Activated CD8-positive, alpha-beta T cell treated with anti-CD3 and anti-CD28 coated beads for 36 hours (primary cell): ENCODE measurements at regions not wholly inside any gene's neighbourhood (a gene's known extent, or its start where the extent isn't known, plus 50 kb on each side); places are given as distances from the start of the nearest gene placed in this dataset.

Experiments used
- ATAC-seq: fragments of 200-7000 bp; cut with Tn5 transposase; one replicate; pipeline ENCODE4 v1.10.0; 2021; ENCODE audit warnings: mild to moderate bottlenecking, moderate library complexity
- CTCF ChIA-PET: fragments of 350-600 bp; sonication (Branson Sonifier 250); formaldehyde crosslinking; loops from one replicate; lab custom pipeline; 2021; ENCODE audit warnings: antibody characterized with exemption; lab: Charles Lee
- POLR2A ChIA-PET: fragments of 350-600 bp; sonication (Branson Sonifier 250); formaldehyde crosslinking; loops from one replicate; lab custom pipeline; 2021; ENCODE audit warnings: antibody characterized with exemption; lab: Charles Lee
- DNase-seq: peaks from one replicate; pipeline ENCODE4 v3.0.0-alpha.2; 2020
- H3K27ac Mint-ChIP-seq: one replicate; pipeline ENCODE4 v1.8.0; 2021; ENCODE audit warnings: mild to moderate bottlenecking, mixed read lengths
- H3K27me3 Mint-ChIP-seq: one replicate; pipeline ENCODE4 v1.8.0; 2021; ENCODE audit warnings: mixed read lengths
- H3K36me3 Mint-ChIP-seq: one replicate; pipeline ENCODE4 v1.8.0; 2021; ENCODE audit warnings: low read depth, mixed read lengths
- H3K4me1 Mint-ChIP-seq: one replicate; pipeline ENCODE4 v1.8.0; 2021; ENCODE audit warnings: low read depth, mixed read lengths
- H3K4me3 Mint-ChIP-seq: one replicate; pipeline ENCODE4 v1.8.0; 2021; ENCODE audit warnings: mild to moderate bottlenecking, moderate library complexity, mixed read lengths
- H3K9me3 Mint-ChIP-seq: one replicate; pipeline ENCODE4 v1.8.0; 2021; ENCODE audit warnings: mixed read lengths
- CTCF ChIP-seq: fragments of 200-600 bp; IDR thresholded peaks from one replicate; pipeline ENCODE4 v1.8.0; 2022; ENCODE audit warnings: antibody characterized with exemption, mild to moderate bottlenecking
- intact Hi-C: fragments of 100-400 bp; cut with micrococcal nuclease; formaldehyde crosslinking; loops from one replicate; pipeline ENCODE4 v1.10.0; 2022

- Mint-ChIP-seq H3K4me3 (no peak overlapping the region), H3K27me3 (peaks cover 3% of the 10 kb centered on the region), H3K36me3 (no peaks in the 10 kb centered on the region), H3K4me1 (no peaks in the 10 kb centered on the region), H3K9me3 (peaks cover 4% of the 10 kb centered on the region), H3K27ac (no peak overlapping the region)
- ChIA-PET CTCF (no interaction called here), POLR2A (no interaction called here)
- DNase-seq, result no peak
- no peak for ATAC-seq
- intact Hi-C loops, result no loop called here
- no peak for TF ChIP-seq CTCF
Observed at GRCh38 chr12:114302606-114303315, 103.2 kb downstream of the TBX5 start.

GRCh38 chr12:114302117-114302516 lies 103.8 kb downstream of the TBX5 start:
- no peak overlapping the region for H3K27ac Mint-ChIP-seq
- ChIA-PET CTCF (no interaction called here), POLR2A (no interaction called here)
- H3K4me3 Mint-ChIP-seq, result no peak overlapping the region
- no peaks in the 10 kb centered on the region for H3K4me1 Mint-ChIP-seq
- TF ChIP-seq CTCF, result no peak
- peaks cover 4% of the 10 kb centered on the region for H3K9me3 Mint-ChIP-seq
- intact Hi-C loops, result no loop called here
- ATAC-seq, result no peak
- H3K27me3 Mint-ChIP-seq, result peaks cover 3% of the 10 kb centered on the region
- DNase-seq, result no peak
- no peaks in the 10 kb centered on the region for H3K36me3 Mint-ChIP-seq

GRCh38 chr12:114294303-114294685 lies 111.7 kb downstream of the TBX5 start:
- no peak for DNase-seq
- intact Hi-C loops, result no loop called here
- Mint-ChIP-seq H3K36me3 (no peaks in the 10 kb centered on the region), H3K9me3 (peaks cover 1% of the 10 kb centered on the region), H3K4me1 (no peaks in the 10 kb centered on the region), H3K27ac (no peak overlapping the region), H3K4me3 (no peak overlapping the region), H3K27me3 (peaks cover 6% of the 10 kb centered on the region)
- no peak for TF ChIP-seq CTCF
- ATAC-seq, result no peak
- ChIA-PET CTCF (no interaction called here), POLR2A (no interaction called here)

- TF ChIP-seq CTCF, result no peak
- ChIA-PET POLR2A (no interaction called here), CTCF (no interaction called here)
- Mint-ChIP-seq H3K4me1 (no peaks in the 10 kb centered on the region), H3K27me3 (peaks cover 5% of the 10 kb centered on the region), H3K27ac (no peak overlapping the region), H3K36me3 (no peaks in the 10 kb centered on the region), H3K9me3 (peaks cover 1% of the 10 kb centered on the region), H3K4me3 (no peak overlapping the region)
- DNase-seq, result no peak
- intact Hi-C loops, result no loop called here
- no peak for ATAC-seq
Observed at GRCh38 chr12:114293571-114294302, 112.2 kb downstream of the TBX5 start.

- H3K4me3 Mint-ChIP-seq, result no peak overlapping the region
- intact Hi-C loops, result no loop called here
- ChIA-PET POLR2A (no interaction called here), CTCF (no interaction called here)
- H3K27ac Mint-ChIP-seq, result no peak overlapping the region
- ATAC-seq, result no peak
- peaks cover 3% of the 10 kb centered on the region for H3K27me3 Mint-ChIP-seq
- no peak for DNase-seq
- no peaks in the 10 kb centered on the region for H3K36me3 Mint-ChIP-seq
- peaks cover 1% of the 10 kb centered on the region for H3K9me3 Mint-ChIP-seq
- TF ChIP-seq CTCF, result no peak
- no peaks in the 10 kb centered on the region for H3K4me1 Mint-ChIP-seq
Observed at GRCh38 chr12:114293073-114293472, 112.9 kb downstream of the TBX5 start.
